ENCODE measurements at regions not wholly inside any gene's neighbourhood (a gene's known extent, or its start where the extent isn't known, plus 50 kb on each side); places are given as distances from the start of the nearest gene placed in this dataset.

- TF ChIP-seq YY1 (IDR thresholded peaks at IDR 0.05; ENCODE audit: insufficient read depth, insufficient read length) (no peak), ZNF274 (IDR thresholded peaks at IDR 0.05; ENCODE audit: low read depth, low read length) (no peak)
Observed at GRCh38 chr1:222189218-222189617, 358.7 kb downstream of the HHIPL2 start.

Measured in NT2/D1 (cell line).